Loucy (cell line): ENCODE measurements at regions not wholly inside any gene's neighbourhood (a gene's known extent, or its start where the extent isn't known, plus 50 kb on each side); places are given as distances from the start of the nearest gene placed in this dataset.

Experiments used
- H2AFZ ChIP-seq: fragments of 200-600 bp; sonication (generic); 2 replicates; pipeline ENCODE4 v1.6.0; 2016; ENCODE audit warnings: antibody characterized with exemption, mild to moderate bottlenecking, low read length, moderate library complexity
- H3F3A ChIP-seq: fragments of 200-600 bp; 2 replicates; pipeline ENCODE4 v1.6.0; 2016; ENCODE audit warnings: antibody characterized with exemption, low read depth, mild to moderate bottlenecking
- H3K27me3 ChIP-seq: fragments of 200-600 bp; sonication (generic); 2 replicates; pipeline ENCODE4 v1.6.1; 2014; ENCODE audit warnings: low read length, mild to moderate bottlenecking; ENCODE audit not compliant: insufficient read depth, poor library complexity, severe bottlenecking
- H3K36me3 ChIP-seq: fragments of 200-600 bp; sonication (generic); 2 replicates; pipeline ENCODE4 v1.6.1; 2016; ENCODE audit warnings: low read length; ENCODE audit not compliant: insufficient read depth
- H3K4me1 ChIP-seq: fragments of 200-600 bp; sonication (generic); 2 replicates; pipeline ENCODE4 v1.5.1; 2014; ENCODE audit warnings: low read length, mild to moderate bottlenecking; ENCODE audit not compliant: insufficient read depth, poor library complexity, severe bottlenecking
- H3K4me2 ChIP-seq: fragments of 200-600 bp; sonication (generic); 2 replicates; pipeline ENCODE4 v1.6.0; 2014; ENCODE audit warnings: antibody characterized with exemption, low read length, low read depth, mild to moderate bottlenecking; ENCODE audit not compliant: poor library complexity, severe bottlenecking
- H3K4me3 ChIP-seq: fragments of 200-600 bp; sonication (generic); 2 replicates; pipeline ENCODE4 v1.5.1; 2014; ENCODE audit warnings: low read length, mild to moderate bottlenecking, mixed read lengths; ENCODE audit not compliant: poor library complexity, severe bottlenecking
- H3K79me2 ChIP-seq: fragments of 200-600 bp; sonication (generic); 2 replicates; pipeline ENCODE4 v1.6.1; 2014; ENCODE audit warnings: low read length; ENCODE audit not compliant: insufficient read depth
- H3K9ac ChIP-seq: fragments of 200-600 bp; sonication (generic); 2 replicates; pipeline ENCODE4 v1.6.0; 2014; ENCODE audit warnings: mild to moderate bottlenecking, low read depth, low read length, moderate library complexity; ENCODE audit not compliant: poor library complexity, severe bottlenecking
- H3K9me2 ChIP-seq: fragments of 200-600 bp; sonication (generic); replicated peaks from 2 replicates; pipeline ENCODE4 v1.6.1; 2016; ENCODE audit warnings: low read depth, low read length, mixed read lengths
- H3K9me3 ChIP-seq: fragments of 200-600 bp; sonication (generic); 2 replicates; pipeline ENCODE4 v1.6.1; 2014; ENCODE audit warnings: mild to moderate bottlenecking, antibody characterized with exemption, low read length, low read depth; ENCODE audit not compliant: insufficient read depth
- H4K20me1 ChIP-seq: fragments of 200-600 bp; sonication (generic); 2 replicates; pipeline ENCODE4 v1.6.0; 2014; ENCODE audit warnings: antibody characterized with exemption, low read length, mild to moderate bottlenecking; ENCODE audit not compliant: insufficient read depth, poor library complexity, severe bottlenecking
- CTCF ChIP-seq: fragments of 200-600 bp; sonication (generic); conservative IDR thresholded peaks from 2 replicates; pipeline ENCODE4 v1.5.1; 2014; ENCODE audit warnings: mild to moderate bottlenecking, antibody characterized with exemption, low read length
- EZH2phosphoT487 ChIP-seq: fragments of 200-600 bp; IDR thresholded peaks from 2 replicates; pipeline ENCODE4 v1.6.1; 2018; ENCODE audit warnings: antibody characterized with exemption, mild to moderate bottlenecking, moderate library complexity, borderline replicate concordance

GRCh38 chr15:47496343-47497185 is 220.7 kb upstream of the SEMA6D start:
- Histone ChIP-seq H3K4me3 (no peak overlapping the region), H4K20me1 (no peaks in the 10 kb centered on the region), H3K9me2 (no peaks in the 10 kb centered on the region), H3K36me3 (no peaks in the 10 kb centered on the region), H3K27me3 (no peaks in the 10 kb centered on the region), H3K79me2 (no peaks in the 10 kb centered on the region), H2AFZ (no peak overlapping the region), H3K9me3 (no peaks in the 10 kb centered on the region), H3K9ac (no peak overlapping the region), H3F3A (no peaks in the 10 kb centered on the region), H3K4me2 (no peak overlapping the region), H3K4me1 (no peaks in the 10 kb centered on the region)
- TF ChIP-seq EZH2phosphoT487, result no peak

- TF ChIP-seq EZH2phosphoT487 (no peak), CTCF (no peak)
- H3K79me2 ChIP-seq, result no peaks in the 10 kb centered on the region
- no peak overlapping the region for H2AFZ ChIP-seq
- no peak overlapping the region for H3K4me2 ChIP-seq
- no peaks in the 10 kb centered on the region for H4K20me1 ChIP-seq
- no peaks in the 10 kb centered on the region for H3K36me3 ChIP-seq
- no peaks in the 10 kb centered on the region for H3F3A ChIP-seq
- H3K4me3 ChIP-seq, result no peak overlapping the region
- no peaks in the 10 kb centered on the region for H3K9me3 ChIP-seq
- H3K9ac ChIP-seq, result no peak overlapping the region
- no peaks in the 10 kb centered on the region for H3K4me1 ChIP-seq
- no peaks in the 10 kb centered on the region for H3K27me3 ChIP-seq
- H3K9me2 ChIP-seq, result no peaks in the 10 kb centered on the region
Measured at GRCh38 chr15:47500842-47501241, 216.5 kb upstream of the SEMA6D start.

GRCh38 chr15:47502041-47502440 is 215.3 kb upstream of the SEMA6D start:
- H3K4me3 ChIP-seq, result no peak overlapping the region
- no peak overlapping the region for H2AFZ ChIP-seq
- no peak overlapping the region for H3K4me2 ChIP-seq
- no peaks in the 10 kb centered on the region for H3K9me2 ChIP-seq
- H3F3A ChIP-seq, result no peaks in the 10 kb centered on the region
- TF ChIP-seq EZH2phosphoT487 (no peak), CTCF (no peak)
- no peaks in the 10 kb centered on the region for H3K27me3 ChIP-seq
- no peak overlapping the region for H3K9ac ChIP-seq
- no peaks in the 10 kb centered on the region for H4K20me1 ChIP-seq
- H3K79me2 ChIP-seq, result no peaks in the 10 kb centered on the region
- H3K9me3 ChIP-seq, result no peaks in the 10 kb centered on the region
- H3K36me3 ChIP-seq, result no peaks in the 10 kb centered on the region
- H3K4me1 ChIP-seq, result no peaks in the 10 kb centered on the region

GRCh38 chr15:47503876-47504275 is 213.4 kb upstream of the SEMA6D start:
- Histone ChIP-seq H3K9me3 (no peaks in the 10 kb centered on the region), H3K4me1 (no peaks in the 10 kb centered on the region), H3K9me2 (no peaks in the 10 kb centered on the region), H3K4me3 (no peak overlapping the region), H3K36me3 (no peaks in the 10 kb centered on the region), H3K79me2 (no peaks in the 10 kb centered on the region), H3K27me3 (no peaks in the 10 kb centered on the region), H2AFZ (no peak overlapping the region), H3F3A (no peaks in the 10 kb centered on the region), H3K4me2 (no peak overlapping the region), H4K20me1 (no peaks in the 10 kb centered on the region), H3K9ac (no peak overlapping the region)
- no peak for TF ChIP-seq CTCF
- no peak for TF ChIP-seq EZH2phosphoT487
